K562 (cell line): ENCODE measurements at regions not wholly inside any gene's neighbourhood (a gene's known extent, or its start where the extent isn't known, plus 50 kb on each side); places are given as distances from the start of the nearest gene placed in this dataset.

Experiments
- ZNF318 ChIP-seq, 2 experiments: fragments of 450-650 bp; IDR thresholded peaks; 2 replicates each; pipeline ENCODE4 v1.6.1; 2016; ENCODE audit warnings: mild to moderate bottlenecking in 2 of 2, borderline replicate concordance in 1 of 2, low read depth in 1 of 2, moderate library complexity in 1 of 2
- TF ChIP-seq, protein P1 (sequence below): fragments of 250-450 bp; sonication (Bioruptor Pico); IDR thresholded peaks from 2 replicates; pipeline ENCODE4 v1.4.0; 2020; ENCODE audit warnings: mild to moderate bottlenecking

- no peak for TF ChIP-seq ZNF318 (IDR thresholded peaks at IDR 0.05; ENCODE audit: borderline replicate concordance in 1 of 2, low read depth in 1 of 2)
- TF ChIP-seq, protein P1, sequence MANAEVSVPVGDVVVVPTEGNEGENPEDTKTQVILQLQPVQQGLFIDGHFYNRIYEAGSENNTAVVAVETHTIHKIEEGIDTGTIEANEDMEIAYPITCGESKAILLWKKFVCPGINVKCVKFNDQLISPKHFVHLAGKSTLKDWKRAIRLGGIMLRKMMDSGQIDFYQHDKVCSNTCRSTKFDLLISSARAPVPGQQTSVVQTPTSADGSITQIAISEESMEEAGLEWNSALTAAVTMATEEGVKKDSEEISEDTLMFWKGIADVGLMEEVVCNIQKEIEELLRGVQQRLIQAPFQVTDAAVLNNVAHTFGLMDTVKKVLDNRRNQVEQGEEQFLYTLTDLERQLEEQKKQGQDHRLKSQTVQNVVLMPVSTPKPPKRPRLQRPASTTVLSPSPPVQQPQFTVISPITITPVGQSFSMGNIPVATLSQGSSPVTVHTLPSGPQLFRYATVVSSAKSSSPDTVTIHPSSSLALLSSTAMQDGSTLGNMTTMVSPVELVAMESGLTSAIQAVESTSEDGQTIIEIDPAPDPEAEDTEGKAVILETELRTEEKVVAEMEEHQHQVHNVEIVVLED (CRISPR knock-in tag) = no peak
Measured at GRCh38 chrX:119303137-119303536, 67.1 kb downstream of the PGRMC1 start (continued).
